Heart left ventricle (tissue), 13 donors: ENCODE measurements at regions not wholly inside any gene's neighbourhood (a gene's known extent, or its start where the extent isn't known, plus 50 kb on each side); places are given as distances from the start of the nearest gene placed in this dataset.

Experiments used
- CTCF ChIP-seq, 12 donors: fragments of 200-600 bp; sonication (generic) in 4 of 12; IDR thresholded peaks; one replicate each; pipeline versions ENCODE4 v1.5.0 to v1.8.0; 2018 to 2022; ENCODE audit warnings: antibody characterized with exemption in 12 of 12, mild to moderate bottlenecking in 5 of 12
- POLR2A ChIP-seq, 2 donors: fragments of 450-650 bp; IDR thresholded peaks; one replicate each; pipeline ENCODE4 v1.6.1; 2017; ENCODE audit warnings: antibody characterized with exemption in 2 of 2, mild to moderate bottlenecking in 2 of 2, moderate library complexity in 2 of 2
- donor health status: ischemic (EF 13 %, LVEDD 7.1; RV severe dilation, severe dysfunction).
- donor health status: DM: no; HTN: yes; CAD: no.
- donor health status: DM: no; HTN: no; CAD: no.
- donor health status: ischemic (EF 25% LVEDD 6.9; RV normal size, moderate dysfunction).
- donor health status: ischemic (EF 25% LVEDD 5.7; RV mildly dilated, moderate dysfunction).
- donor health status: ischemic (EF 35%, LVEDD 5.7; RV mildly dilated, moderate dysfunction).
- donor health status: nonischemic (EF 11% LVEDD 7.7; RV severe dilation, severe dysfunction).
- donor health status: DM: yes; HTN: yes; CAD: no.
- donor health status: PGD.
- donor health status: ischemic (EF 29% LVEDD 5.4; RV normal size, mild dysfunction).
- donor health status: nonischemic (EF 23%, LVEDD 6.1; RV moderate dilation, normal function).

DNA sequence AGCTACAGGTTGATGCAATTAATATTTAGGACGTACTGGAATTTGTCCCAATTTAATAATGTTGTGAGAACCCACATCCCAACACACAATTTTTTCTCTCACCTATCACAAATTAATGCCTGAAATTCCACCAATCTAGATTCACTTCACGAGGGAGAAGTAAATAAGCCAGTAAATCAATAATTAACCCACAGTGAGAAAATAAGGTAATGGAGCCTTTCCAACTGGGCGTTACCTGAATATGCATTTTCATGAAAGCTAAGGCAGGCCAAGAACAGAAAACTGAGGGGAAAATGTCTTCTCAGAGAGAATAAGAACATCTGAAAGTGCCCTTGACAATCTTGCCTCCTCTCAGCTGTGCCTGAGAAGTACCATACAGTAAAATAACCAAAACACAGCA is 240.8 kb upstream of the NR5A2 start:
- TF ChIP-seq CTCF (IDR thresholded peaks at IDR 0.05) = no peak
- TF ChIP-seq POLR2A (IDR thresholded peaks at IDR 0.05) = no peak
